GM19467 (cell line): ENCODE measurements at regions not wholly inside any gene's neighbourhood (a gene's known extent, or its start where the extent isn't known, plus 50 kb on each side); places are given as distances from the start of the nearest gene placed in this dataset.
"Not testable (repeated sequence)": the region's sequence is repeated elsewhere in the genome, so short reads cannot be mapped to it uniquely, and the experiment has no call there.

Experiments used
- ATAC-seq: cut with Tn5 transposase; IDR thresholded peaks from one replicate; pipeline ENCODE4 v1.9.1; 2021; ENCODE audit warnings: mild to moderate bottlenecking, moderate library complexity; ENCODE audit not compliant: unreplicated experiment

DNA sequence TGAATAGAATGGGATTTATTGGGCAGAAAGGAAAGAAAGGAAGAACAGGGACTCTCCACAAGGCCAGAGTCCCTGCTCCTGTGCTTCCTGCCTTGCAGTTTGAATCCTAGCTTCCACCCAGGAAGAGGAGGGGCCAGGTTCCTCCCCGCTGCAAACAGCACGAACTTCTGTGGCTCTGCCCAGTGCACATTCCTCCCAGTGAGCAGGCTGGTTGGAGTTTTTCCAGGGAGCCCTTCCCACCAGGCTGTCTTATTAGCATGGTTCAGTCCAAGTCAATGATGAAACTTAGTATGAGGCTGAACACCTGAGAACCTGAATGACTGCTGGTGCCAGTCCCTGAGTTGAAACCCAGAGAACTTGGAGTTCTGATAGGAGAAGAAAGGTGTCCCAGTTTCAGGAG lies 247.2 kb downstream of the DUSP10 start:
- ATAC-seq: no peak

DNA sequence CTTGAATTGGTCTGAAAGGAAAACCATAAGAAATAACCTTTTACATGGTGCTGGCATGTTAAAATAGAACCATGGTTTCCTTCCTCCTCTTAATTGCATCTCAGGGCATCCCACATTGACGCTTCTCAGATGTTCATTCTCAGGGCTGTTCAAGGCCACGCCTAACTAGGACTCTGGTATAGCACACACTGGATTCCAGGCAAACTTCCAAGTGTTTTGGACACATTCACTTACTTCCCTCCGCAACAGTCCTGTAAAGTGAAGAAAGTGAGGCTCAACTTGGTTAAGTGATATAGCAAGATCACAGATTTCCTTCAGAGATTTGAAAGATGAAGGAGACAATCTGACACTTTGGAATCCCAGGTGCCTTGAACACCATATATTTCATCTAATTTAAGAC lies 244.8 kb downstream of the DUSP10 start:
- ATAC-seq: no peak

DNA sequence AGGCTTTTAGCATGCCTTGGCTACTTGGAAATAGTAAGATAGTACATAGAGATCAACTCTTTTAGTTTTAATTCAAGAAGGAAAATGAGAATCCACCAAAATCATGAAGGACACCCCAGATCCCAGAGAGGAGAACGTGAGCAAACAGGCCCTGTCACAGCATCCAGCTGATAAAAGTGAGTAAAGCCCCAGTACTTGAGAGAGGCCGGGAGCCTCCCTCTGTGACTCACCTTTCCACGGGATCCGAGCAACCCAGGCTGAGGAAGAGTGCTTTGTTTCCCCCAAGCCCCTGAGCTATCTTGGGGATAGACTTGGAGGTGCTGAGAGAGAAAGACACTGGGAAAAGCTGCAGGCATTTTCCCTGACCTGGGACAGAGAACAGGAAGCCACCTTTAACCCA lies 238.6 kb downstream of the DUSP10 start:
- ATAC-seq: no peak

DNA sequence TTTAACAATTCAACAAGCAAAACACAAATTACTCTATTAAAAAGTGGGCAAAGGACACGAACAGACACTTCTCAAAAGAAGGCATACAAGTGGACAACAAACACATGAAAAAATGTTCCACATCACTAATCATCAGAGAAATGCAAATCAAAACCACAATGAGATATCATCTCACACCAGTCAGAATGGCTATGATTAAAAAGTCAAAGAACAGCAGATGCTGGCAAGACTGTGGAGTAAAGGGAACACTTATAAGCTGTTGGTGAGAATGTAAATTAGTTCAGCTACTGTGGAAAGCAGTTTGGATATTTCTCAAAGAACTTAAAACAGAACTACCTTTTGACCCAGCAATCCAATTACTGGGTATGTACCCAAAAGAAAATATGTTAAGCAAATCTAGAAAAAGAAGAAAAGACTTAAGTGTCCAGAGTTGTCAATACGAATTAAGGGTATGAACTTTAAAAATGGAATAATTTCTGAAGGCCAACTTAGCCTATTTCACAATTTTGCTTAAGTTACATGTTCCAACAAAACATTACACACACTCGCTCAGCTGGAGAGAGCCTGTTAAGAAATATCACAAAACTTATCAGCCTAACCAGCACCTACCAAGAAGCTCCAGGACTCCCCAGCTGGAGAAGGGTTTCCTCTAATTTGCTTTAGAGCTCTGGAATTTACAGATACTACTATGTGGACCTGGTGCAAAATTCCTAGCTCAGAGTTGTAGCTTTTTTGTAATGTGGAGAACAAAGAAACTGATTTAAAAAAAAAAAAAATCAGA lies 232.1 kb downstream of the DUSP10 start:
- ATAC-seq: no peak

DNA sequence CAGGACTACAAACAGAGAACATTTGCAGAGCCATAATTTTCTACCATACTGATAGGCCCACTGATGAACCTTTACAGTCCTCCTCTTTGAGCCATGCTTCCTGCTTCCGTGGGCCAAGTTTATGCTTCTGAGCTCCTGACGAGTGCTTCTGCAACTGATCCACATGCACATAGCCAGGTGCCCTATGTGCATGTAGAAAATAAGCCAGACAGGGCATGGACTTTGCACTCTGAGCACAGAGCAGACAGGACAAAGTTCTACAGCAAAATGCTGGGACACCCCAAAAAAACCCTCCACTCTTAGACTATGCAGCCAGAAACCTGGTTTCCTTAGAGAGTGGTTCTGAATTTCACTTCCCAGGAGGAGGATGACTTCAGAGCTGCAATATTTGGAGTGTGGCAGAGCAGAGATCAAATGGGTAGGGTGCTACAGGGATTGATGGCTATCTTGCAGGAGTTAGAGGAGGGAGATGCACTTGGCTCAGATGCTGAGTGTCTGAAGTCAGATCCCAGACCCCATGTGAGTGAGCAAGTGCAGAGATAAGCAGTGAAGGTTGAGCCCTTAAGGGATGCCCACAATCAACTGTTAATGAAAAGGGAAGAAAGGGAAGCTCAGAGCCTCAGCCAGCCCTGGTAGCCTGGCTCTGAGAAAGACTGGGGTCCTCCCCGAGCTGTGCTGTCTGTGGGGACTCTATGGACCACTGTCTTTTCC lies 230.9 kb downstream of the DUSP10 start:
- no peak for ATAC-seq

DNA sequence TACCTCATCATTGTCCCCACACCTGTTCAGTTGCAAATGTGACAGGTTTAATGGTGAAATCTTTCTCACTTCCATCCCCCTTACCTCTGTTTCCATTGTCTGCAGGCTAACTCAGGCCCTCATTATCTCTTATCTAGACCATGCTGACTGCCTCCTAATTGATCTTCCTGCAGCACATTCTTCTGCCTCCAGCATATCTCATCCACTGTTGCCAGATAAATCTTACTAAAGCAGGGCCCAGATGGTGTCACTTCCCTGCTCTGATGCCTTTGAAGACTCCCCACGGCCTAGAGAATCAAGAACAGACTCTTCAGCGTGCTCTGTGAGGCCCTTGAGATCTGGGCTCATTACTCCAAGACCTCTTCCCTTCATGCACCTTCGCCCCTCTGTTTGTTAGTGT lies 230.1 kb downstream of the DUSP10 start:
- no peak for ATAC-seq

DNA sequence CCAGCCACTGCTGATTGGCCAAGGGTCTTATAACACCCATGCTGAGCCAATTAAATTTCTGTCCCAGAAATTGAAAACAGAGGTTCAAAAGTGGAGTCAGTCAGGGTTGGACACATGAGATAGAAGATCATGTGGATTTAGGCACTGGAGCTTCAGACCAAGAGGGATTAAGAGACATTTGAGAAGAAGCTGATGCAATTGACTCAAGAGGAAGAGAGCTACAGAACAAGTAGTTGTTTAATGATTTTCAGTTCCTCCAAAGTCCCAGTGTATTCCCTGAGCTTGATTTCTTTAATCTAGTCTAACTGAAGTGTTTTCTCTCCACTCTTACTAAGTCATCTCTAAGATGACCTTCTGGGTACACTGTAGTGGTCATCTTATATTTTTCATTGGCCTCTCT lies 227.1 kb downstream of the DUSP10 start:
- no peak for ATAC-seq

DNA sequence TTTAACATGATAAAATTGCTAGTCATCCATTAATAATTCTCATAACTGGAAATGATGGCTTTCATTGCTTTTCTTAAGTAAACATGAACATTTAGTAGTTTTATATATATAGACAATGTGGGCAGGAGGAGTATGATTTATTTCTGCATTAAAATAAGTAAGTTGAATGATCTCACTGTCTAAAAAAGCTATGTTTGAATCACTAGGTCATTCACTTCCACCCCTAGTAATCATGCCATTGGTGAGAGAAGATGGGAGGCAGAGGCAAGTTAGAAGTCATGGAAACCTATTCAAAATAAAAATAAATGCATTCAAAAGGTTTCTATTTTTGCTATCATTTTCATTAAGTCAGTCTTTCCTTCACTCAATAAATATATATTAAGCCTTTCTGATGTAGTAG lies 226.4 kb downstream of the DUSP10 start:
- no peak for ATAC-seq

DNA sequence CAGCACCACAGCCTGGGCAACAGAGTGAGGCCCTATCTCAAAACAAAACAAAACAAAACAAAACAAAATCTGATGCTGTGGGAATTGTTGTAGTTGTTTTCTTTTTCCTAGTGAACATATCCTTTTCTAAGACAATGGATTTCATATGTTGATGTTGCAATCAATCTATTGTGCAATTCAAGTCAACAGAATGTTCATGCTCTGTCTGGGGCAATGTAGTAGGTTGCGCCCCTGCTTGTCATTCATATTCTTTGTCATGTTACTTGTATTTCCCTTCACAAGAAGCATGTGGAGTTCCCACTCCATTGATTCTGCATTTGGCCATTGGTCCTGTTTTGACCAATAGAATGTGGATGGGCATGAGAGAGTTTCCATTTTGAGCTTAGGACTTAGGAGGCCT lies 223.9 kb downstream of the DUSP10 start:
- no peak for ATAC-seq

DNA sequence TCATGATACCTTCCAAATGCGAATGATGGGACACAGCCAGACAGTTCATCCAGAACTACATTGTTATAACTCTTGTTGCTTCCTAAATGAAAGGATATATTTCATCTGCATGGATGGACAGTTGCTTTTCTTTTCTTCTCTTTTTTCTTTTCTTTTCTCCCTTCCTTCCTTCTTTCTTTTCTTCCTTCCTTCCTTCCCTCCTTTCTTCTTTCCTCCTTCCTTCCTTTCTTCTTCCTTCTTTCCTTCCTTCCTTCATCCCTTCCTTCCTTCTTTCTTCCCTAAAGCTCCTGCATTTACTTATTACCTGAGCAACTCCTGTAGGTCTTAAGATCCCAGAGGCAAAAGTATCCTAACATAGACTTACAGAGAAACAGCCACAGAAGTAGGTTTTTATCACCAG lies 221.6 kb downstream of the DUSP10 start:
- ATAC-seq: no peak

DNA sequence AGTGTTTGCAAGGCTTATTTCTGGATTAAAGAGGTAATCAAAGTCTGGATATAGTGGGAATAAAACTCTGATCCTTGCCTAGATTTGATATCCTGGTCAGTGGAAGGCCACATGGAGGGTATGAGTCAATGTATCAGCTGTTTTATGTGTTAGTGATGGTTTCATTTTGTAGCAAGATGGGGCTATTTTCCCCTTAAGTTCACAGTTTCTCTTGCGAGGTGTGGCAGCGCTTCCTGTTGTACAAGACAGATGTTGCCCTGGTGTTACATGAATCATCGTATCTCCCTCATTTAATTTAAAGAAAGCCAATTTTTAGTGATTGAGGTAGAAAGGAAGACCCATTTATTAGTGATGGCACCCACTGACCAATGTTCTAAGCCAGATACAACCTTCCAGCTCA lies 220.2 kb downstream of the DUSP10 start:
- no peak for ATAC-seq

DNA sequence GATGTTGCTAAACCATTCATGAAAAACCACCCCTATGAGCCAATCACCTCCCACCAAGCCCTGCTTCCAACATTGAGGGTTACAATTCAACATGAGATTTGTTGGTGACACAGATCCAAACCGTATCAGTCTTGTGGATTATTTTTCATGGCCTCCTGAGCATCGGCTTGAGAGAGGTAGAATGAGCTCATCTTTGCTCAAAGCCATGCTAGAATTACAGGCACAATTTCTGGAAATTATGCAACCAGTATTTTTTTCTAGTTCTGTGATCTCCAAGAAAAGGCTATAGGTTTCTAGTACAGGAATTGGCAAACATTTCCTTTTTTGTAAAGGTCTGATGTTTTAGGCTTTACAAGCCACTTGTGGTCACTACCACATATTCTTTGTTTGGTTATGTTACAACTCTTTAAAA lies 219.4 kb downstream of the DUSP10 start:
- no peak for ATAC-seq

DNA sequence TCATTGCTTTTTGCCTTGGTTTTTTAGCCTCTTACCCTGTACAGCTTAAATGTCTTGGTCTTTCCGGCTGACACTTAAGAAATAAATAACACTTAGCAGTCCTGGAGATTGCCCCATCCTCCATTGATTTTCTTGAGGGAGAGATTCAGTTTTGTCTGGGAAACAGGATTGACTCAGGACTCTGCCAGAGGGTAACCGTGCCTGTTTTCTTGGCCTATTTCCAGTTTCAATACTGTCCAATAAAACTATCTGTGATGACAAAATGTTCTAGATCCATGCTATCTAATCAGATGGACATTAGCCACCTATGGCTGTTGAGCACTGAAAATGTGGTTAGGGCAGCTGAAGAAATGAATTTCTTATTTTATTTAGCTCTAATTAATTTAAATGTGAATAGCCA lies 216.1 kb downstream of the DUSP10 start:
- ATAC-seq: no peak

DNA sequence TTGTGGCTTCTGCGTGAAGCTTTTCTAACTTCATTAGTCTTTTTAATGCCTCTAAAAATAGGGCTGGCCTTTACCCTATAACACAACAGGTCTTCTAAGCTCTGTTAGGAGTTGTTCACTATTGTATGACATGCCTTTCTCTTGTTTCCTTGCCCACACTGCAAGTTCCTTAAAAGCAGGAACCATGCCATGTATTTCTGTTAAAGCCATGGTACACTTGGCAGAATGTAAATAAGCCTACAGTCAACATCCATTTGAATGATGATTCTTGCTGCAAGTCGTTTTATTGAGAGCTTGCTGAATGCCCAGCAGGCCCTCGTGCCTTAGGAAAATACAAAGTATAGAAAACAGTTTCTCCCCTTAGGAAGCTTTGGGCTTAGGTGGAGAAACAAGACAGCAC lies 214.6 kb downstream of the DUSP10 start:
- ATAC-seq: no peak

DNA sequence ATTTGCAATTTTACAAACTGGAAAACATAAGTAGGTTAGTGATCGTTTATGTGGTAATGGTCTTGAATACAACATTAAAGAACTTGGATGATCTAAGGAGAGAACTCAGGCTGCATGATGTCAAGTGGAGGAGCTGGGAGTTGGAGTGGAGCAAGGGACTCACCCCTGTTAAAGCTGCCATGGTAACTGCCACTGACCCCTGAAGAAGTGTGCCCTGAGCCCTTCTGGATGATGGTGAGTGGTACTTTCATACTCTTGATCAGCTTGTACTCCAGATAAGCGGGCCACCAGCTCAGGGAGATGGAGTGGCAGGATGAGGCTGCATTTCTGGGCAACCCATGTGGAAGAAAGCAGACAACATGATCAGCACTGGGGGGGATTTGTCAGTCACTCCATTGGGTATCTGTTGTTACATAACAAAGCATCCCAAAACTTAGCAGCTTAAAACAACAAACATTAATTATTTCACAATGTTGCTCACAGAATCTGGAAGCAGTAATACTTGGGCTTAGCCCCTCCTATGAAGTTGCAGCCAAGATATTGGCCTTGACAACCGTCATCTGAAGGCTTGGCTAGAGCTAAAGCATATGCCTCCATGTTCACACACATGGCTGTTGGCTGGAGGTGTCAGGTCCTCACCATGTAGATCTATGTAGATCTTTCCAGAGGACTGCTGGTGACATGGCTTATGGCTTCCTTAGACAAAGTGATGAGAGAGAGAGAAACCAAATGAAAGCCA lies 213.8 kb downstream of the DUSP10 start:
- ATAC-seq: no peak

DNA sequence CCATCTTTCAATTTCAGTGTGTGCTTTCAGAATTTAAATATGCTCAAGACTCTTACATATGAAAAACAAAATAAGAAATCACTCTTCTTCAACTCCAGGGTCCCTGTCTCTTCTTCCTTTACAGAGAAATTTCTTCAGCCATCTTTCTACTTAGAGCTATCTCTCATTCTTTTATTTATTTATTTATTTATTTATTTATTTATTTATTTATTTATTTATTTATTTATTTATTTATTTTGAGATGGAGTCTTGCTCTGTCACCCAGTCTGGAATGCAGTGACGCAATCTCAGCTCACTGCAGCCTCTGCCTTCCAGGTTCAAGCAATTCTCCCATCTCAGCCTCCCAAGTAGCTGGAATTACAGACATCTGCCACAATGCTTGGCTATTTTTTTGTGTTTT lies 211.7 kb downstream of the DUSP10 start:
- ATAC-seq: not testable (repeated sequence)

DNA sequence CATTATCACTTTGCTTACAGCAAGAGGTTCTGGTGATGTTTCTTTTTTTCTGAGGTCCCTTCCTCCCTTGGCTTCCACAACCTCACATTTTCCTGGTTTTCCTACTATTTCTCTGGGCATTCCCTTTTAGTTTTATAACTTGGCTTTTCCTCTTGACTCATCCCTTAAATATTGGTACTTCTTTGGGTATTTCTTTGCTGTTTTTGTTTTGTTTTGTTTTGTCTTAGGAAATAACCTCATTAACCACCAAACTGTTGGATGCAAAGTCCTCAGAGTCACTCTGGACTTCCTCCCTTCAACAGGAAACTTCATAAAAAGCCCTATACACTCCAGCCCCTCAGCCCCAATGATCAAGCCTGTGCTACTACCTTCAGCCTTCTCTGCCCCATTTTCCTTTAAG lies 211.1 kb downstream of the DUSP10 start:
- no peak for ATAC-seq

DNA sequence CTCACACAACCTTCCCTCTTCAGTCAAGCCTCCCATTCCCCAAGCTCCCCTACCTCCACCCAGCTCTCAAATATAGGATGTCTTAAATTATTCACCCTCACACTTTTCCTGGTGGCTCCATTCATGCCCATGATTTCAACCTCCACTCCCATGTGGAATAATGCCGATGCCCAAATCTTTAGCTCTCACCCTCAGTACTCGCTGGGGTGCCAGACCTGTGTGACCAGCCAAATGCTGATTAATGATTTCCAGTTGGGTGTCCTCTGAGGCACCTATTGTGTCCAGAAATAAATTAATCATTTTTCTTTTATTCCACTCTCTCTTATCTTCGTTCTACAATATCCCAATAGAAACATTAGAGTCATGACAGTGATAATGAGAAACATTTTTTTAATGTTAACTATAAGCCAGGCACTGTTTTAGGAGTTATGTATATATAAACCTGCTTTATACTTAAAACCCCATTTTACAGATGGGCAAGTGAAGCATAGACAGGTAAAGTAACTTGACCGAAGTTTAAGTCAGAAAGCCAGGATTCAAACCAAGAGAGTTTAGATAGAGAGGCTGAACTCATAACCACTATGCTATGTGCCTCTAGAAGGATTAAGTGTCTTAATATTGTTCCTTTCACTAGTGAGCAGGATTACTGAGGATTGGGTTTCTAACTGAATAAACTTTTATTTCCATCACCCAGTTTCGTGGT lies 209.7 kb downstream of the DUSP10 start:
- no peak for ATAC-seq

DNA sequence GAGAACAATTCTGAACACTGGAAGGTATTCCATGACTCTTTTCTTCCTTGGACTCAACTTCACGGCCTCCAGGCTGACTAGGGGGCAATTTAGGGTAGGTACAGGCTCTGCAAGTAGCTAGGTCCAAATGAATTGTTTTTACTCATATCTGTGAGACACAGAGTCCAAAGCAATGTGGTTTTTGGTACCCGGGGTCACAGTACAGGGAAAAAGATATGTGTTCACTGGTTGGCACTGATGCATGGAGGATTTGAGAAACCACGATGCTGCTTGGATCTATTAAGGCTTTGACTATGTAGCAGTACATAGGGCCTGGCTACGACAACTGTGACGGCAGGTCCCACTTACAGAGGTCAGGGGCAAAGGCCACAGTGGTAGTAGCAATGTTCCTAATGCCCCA lies 200.6 kb downstream of the DUSP10 start:
- ATAC-seq: no peak

DNA sequence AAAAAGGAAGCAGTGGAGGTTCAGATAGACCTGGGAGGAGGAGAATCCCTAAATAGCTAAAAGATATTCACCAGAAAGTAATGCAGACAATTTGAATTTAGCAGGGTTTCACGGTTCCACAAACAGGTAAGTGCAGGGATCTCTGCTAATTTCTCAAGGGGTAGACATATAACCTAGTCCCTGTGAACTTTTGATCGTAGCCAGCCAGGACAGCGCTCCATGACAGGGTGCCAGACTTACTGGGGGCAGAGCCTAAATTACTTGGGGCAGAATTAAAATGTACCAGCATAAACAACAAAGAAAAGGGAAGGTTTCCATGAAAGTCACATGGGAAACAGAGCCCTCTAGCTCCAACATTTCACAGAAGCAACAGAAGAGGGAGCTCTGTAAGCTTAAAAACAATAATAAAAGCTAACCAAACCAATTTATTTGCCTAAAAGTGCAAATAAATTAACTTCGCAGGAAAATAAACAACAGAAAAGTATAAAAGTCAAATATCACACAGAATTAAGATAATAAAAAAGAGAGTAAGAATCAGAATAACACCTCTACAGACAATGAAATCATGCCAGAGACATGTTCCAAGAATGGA lies 198.3 kb downstream of the DUSP10 start:
- no peak for ATAC-seq

DNA sequence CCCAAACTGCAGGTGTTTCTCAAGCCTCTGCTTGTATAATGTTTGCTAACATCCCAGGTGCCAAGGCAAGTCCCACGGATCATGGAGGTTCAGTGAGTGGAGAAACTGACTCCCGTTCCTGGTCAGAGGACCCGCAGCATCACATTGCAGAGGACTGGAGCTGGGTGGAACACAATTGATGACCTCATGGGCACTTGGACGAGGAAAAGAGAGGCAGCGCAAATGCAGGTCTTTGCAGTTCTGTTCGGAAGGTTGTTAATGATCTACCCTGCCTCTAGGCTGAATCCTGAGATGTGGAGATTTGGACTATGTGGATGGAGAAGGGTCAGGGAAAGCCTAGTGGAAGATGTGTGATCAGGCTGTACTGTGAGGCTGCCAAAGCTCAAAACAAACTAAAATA lies 192.9 kb downstream of the DUSP10 start:
- ATAC-seq: no peak
